Left forelimb (tissue), 1 donor: ENCODE measurements at regions not wholly inside any gene's neighbourhood (a gene's known extent, or its start where the extent isn't known, plus 50 kb on each side); places are given as distances from the start of the nearest gene placed in this dataset.
A peak's percentile ranks its signal among the peaks of the same experiment; 100 is the strongest.

Experiments
- DNase-seq: peaks from one replicate; pipeline ENCODE4 v3.0.0-alpha.2; 2018; ENCODE audit warnings: low spot score

DNA sequence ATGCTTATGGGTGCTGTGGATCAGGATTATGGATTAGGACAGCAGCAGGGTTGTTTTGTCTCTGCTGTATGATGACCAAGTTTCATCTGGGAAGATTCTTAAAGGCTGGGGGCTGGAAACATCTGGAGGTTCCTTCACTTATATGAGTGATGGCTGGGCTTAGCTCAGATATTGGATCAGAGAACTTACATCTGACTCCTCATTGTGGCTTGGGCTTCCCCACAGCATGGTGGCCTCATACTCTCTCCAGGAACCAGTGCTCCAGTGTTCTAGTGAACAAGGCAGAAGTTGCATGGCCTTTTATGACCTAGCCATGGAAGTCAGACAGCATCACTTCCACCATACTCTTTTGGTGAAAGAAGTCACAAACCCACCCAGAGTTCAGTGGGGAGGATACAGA is 336.1 kb upstream of the TBX3 start:
- no peak for DNase-seq

DNA sequence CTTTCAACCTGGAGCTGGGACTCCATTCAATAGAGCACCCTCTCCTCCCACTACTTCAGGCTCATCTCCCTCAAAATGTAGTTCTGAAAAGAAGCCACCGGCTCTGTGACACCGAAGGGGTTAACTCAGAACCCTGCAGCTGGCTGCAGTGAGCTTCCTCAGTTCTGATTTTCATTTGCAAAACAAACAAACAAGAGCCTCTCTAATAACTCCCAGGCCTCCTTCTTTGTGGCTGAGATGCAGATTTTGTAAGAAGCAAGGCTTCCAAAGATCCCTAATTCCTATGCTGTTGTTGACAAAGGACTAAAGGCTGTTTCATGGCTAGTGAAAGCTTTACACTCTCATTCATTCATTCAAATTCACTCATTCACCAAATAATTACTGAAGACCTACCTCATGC is 333.4 kb upstream of the TBX3 start:
- no peak for DNase-seq

DNA sequence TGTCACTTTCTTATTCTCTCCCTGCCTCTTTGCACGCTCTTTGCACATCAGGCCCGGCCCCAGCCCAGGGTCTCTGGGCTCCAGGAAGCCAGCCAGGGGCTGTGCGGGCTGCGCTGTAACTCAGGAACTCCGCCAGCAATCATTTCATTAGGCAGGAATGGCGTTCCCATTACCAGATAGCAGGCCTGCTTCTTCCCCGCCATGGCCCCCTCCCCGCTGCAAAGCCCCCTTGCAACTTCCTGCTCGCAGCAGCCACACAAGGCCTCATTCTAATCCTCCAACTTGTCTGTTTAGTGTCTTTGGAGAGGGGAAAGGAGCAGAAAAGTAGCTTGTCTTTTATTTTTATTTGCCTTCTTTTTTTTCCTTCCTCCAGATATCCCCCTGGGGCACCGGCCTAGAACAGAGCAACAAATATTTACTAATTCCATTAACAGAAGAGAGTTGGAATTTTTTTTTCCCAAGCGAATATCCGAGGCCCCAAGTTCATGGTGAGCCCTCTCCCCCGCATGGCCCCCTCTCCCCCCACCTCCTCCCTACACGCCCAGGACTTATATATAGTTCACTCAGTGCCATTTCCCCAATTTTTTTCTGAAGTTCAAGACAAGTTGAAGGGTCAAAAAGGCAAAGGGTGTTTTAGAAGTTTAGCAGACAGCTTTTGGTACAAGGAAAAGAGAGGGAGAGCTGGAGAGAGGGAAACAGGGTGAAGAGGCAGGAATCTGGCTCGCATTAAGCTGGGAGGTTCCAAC is 329.4 kb upstream of the TBX3 start:
- DNase-seq: peak; percentile 74

DNA sequence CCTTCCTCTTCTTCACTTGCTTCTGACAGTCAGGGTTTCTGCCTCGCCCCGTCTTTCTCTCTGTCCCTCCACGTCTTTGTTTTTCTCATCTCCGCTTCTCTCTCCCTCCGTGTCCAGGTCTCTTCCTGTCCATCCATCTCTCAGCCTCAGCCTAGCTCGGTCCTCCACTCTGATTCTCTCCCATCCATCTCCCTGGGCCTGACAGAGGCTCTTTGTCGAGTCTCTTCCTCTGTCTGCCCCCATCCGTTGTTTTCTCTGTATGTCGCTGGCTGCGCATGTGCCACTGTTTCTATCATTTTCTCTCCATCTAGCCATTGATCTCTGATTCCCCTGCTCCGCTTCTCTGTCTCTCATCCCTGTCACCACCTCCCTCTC is 328.9 kb upstream of the TBX3 start:
- DNase-seq: no peak

DNA sequence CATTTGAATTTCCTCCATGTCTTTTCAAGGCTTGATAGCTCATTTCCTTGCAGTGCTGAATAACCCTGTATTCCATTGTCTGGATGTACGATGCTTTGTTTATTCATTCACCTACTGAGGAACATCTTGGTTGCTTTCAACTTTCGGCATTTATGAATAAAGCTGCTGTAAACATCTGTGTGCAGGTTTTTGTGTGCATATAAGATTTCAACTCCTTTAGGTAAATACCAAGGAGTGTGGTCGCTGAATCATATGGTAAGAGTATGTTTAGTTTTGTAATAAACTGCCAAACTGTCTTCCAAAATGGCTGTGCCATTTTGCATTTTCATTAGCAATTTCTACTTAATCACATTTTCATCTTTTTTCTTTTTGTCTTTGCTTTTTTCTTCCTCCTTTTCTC is 327.7 kb upstream of the TBX3 start:
- DNase-seq: no peak

DNA sequence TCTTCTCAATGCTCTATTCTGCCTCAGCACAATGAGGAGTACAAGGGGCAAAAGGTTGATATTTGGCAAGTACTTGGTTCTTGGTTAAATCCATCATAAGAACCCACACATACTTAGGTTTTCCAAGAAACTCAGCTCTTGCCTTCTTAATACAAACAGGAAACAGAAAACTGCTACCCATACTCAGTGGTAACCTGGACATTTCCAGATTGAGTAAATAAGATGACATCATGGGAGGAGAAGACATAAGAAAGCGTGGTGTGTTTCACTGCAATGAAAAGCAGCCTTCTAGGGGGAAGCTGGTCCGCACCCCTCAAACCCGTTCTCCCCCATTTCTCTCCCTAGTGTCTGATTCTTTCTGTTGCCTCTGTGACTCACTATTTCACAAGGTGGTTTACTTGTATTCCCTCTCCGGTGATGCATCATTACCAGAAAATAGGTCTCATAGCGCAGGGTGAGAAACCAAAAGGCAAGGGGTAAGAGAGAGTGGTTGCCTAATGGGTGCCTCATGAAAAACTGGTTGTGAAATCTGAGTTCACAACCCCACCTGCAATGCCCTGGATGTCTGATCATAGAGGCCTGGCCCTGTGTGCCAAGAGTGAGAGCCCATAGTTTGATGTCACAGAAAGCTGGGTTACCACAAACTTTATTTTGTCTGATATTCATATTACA is 326.5 kb upstream of the TBX3 start:
- DNase-seq: no peak

DNA sequence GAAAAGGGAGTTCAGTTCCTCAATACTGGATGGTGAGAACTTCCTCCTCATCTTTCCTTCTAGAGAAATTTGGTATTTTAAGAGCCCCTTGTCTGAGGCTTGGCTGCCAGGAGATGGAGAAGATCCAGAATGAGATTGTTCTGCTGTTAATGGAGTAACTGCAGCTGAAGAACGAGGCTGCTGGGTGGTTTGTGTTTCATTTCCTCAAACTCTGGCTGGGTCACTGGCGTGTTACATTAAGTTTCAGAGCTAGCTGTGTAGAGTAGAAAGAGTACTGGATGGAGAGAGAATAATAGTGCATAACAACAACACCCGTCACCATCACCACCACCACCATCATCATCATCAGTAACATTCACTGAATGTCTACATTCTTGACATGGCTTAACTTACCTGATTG is 325.0 kb upstream of the TBX3 start:
- no peak for DNase-seq

DNA sequence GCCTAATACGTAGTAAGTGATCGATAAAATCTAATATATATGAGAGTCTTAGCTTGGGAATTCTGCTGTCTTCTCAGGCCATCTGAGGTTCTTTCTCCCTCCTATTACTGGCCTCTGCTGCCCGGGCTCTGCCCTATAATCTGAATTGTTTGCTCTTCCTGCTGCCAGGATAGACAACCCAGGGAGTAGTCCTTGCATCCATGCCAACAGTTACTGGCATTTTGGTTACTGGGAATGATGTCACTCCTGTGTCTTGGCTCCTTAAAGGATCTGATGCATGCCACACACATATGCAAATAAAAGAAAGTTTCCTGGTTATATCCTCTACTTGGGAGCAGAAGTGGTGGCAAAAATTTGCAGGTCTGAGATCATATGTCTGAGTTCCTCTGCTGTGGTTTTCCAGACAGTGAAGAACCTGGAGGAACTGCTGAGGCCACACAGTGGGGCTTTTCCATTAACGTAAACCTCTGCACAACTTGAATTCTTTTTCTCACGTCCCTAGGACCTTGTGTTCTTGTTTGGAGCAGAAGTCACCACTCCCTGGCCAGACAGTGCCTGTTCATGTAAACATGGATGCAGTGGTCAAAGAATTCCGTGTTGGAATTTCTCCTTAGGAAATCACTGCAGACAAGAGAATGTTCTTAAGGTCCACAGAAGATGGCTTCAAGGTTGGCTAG is 320.6 kb upstream of the TBX3 start:
- DNase-seq: no peak

DNA sequence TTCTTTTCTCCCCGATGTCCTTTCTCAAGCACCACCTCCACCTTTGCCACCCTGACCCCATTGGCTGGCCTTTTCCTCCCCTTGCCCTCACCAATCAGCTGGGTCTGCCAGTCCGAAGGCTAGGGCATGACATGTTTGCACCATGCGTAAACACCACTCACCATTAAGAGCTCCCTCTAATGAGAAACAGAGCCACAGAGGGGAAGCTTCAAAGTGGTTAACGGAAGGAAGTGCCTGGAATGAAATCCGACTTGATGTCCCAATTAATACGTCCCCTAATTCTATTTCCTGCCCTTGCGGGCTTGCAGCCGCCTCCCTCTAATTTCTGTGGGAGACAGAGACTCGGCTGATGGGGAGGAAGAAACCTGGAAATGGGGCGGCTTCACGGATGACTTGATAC is 318.5 kb upstream of the TBX3 start:
- no peak for DNase-seq

DNA sequence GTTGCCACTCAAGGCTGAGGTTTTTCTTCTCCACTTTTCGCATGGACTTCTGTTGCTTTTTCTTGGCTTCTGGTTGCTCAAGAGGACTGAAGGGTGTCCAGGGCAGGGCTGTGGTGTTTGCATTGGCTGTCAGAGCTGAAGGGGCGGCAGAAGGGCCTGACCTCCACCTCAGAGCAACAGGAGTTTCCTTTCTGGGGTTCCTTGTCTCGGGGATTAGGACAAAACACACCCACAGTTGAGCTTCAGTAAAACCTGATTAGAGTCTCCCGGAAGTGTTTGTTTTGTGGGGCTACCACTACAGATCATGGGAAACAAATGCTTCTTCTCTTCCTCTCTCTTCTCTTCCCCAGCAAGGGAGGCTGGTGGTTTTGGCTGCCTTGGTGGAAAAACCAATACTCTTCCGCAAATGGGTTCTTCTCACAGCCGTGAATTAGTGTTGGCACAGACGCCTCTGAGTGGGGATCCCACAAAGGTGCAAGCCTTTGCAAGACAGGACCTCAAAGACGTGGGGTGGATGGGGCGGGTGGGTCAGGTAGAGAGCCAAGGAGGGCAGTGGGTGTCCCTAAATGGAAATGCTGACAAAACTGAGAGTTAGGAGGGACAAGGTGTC is 317.7 kb upstream of the TBX3 start:
- no peak for DNase-seq

DNA sequence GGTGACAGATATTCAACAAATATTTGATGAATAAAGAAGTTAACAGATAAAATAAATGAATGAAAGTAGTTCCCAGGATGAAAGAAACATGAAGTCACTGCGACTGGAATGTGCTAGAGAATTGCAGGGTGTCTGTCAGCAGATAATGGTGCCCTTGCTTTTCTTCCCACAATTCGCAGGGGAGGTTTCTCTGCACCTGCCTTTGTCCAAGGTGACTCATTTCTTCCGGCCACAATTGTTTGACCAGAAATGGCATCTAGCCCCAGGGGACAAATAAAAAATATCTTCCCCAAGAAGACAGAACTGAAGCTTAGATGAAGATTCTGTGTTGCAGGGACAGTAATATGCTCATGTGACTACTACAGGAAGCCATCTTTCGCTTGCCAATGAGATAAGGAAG is 316.1 kb upstream of the TBX3 start:
- DNase-seq: no peak

DNA sequence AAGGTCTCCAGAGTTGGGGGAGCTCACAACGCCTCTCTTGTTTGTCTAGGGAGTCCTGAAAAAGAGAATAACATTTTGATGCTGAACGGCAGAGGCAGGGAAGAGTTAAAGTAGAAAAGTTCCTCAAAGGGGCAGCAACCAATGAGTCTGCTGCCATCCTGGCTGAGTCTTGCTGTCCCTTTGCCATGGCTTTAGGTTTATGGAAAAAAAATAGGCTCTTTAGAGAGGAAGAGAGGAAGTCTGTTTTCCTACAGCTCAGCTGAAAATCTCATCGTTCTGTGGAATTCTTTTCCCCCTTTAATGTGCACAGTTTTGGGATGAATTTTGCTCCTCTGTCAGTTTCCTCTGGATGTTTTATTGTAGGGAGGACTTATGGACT is 314.8 kb upstream of the TBX3 start:
- no peak for DNase-seq

DNA sequence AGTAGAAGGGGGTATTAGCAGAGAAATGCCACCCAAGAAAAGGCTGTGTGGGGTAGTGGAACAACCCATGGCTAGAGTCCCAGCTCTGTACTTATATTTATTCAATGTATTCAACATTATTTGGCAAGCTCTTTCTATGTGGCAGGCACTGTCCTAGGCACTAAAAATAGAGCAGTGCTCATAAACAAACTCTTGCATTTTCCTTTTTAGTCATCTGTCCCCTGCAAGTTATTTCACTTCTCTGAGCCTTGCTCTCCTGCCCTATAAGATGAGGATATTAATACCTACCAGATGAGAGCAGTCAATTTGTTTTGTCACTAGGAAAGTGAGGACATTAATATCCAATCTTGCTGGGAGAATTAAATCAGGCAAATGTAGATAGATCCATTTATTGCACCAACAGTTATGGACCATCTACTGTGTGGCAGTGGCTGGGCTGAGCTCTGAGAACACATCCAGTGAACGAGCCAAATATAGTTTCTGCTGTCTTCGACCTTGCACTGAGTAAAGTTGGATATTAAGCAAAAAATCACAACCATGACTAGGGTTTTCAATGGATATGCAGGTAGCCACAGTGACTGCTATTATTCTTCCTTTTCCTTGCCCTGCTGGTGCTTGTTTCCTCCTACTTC is 314.3 kb upstream of the TBX3 start:
- DNase-seq: no peak

DNA sequence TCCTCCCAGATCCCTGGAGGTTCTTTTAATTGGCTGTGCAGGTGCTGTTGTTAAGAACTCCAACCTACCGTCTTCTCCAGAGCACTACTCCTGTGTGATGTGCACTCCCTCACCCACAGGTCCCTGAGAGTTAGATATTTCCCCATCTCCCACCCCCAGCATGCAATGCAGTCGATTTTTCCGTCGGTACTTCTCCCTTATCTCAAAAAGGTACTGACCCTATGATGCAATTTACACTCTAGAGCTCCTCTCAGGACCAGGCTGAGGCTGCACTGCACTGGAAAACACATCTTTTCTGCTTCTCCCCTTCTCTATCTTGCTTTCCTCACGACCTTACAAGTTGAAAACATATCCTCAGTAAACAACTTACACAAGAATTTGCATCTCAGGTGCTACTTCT is 312.4 kb upstream of the TBX3 start:
- no peak for DNase-seq

DNA sequence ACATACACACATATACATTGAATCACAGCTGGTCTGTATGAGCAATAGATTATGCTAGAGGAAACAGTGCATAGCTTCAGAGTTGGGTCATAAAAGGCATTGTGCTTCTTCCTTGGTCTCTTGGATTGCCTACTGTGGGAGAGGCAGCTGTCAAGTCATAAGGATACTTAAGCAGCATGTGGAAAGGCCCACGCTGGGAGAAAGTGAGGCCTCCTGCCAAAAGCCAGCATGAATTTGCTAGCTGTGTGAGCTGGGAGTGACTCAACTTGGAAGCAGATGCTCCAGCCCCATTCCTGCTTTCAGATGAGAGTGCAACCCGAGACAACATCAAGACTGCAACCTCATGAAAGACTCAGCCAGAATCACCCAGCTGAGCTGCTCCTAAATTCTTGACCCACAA is 311.9 kb upstream of the TBX3 start:
- no peak for DNase-seq

DNA sequence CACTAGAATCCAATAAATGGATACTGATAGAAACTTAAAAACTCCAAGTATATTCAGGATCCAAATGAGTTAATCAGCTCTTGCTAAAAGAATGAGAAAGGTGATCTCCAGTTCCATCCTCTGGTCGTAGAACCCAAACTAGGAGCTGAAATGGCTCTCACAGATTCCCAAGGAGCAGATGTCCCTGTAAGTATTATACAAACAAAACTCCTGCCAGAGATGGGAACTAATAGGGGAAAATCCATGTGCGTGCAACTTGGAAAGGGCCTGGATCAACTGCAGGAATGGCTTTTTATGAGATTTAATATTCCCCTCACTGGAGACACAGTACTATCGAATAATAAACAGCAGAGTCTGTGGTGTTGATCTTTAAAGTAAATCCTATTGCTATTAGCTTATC is 309.2 kb upstream of the TBX3 start:
- no peak for DNase-seq

DNA sequence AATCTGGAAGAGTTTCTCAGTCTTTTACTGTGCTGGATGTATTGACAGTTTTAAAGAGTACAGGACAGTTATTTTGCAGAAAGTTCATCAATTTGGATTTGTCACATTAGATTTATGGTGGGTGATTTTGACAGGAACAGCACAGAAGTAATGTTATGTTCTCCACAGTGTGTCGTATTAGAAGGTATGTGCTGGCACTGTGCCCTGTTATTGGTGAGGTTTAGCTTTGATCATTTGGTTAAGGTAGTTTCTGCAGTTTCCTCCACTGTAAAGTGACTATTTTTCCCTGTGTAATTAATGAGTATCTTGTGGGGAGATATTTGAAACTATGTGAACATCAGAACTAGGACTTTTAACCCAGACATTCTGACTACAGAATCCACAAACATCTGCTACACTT is 308.5 kb upstream of the TBX3 start:
- no peak for DNase-seq

DNA sequence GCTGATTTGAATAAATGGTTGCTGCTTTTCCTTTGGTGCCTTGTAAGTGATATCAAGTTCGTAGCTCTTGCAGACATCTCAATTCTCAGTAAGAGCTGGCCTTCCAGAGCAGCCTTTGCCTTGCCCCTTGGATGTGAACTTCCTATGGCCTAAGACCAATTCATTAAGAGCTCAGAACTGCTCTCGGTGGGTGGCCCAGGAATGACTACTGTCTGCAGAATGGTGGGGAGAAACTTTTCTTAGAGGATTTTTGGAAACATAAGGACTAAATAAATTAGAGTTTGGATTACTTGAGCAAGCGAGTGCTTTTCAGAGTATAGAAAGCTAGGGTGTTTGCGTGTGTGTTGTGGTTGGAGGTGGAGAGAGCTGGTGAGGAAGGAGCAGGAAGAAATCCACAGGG is 306.4 kb upstream of the TBX3 start:
- DNase-seq: no peak

DNA sequence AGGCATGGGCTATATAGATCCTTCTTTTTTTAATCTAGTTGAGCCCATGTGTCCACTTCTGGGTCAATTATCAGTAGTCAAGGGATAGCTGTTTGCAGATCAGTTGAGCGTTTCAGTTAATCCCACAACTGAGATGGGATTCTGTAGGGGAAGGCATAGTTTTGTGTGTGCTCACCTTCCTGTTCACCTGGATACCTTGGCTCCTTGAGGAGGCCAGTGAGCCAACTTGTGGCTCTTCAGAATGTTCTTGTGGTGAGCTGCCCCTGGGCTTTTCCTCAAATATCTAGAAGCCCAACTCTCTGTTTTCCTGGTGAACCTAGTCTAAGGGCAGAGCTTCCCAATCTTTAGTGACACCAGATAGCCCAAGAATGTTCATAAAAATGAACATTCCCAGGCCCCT is 302.9 kb upstream of the TBX3 start:
- DNase-seq: no peak

DNA sequence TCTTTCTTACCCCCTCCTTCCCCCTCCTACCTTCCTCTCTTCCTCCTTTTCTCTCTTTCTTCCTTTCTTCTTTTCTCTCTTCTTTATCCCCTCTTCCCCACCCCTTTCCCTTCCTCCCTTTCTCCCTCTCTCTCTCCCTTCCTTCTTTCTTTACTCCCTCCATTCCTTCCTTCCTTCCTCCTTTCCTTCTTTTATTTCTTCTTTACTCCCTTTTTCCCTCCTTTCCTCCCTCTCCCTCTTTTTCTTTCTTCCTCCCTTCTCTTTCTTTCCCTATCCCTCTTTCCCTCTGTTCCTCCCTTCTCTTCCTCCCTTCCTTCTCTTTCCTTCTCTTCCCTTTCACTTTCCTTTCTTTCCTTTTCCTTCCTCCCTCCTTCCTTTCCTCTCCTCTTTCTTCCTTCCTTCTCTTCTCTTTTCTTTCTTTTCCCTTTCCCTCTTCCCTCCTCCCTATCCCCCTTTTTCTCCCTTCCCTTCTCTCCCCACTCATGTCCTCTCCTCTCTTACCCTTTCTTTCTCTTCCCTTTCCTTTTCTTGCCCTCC is 302.3 kb upstream of the TBX3 start:
- DNase-seq: no peak

DNA sequence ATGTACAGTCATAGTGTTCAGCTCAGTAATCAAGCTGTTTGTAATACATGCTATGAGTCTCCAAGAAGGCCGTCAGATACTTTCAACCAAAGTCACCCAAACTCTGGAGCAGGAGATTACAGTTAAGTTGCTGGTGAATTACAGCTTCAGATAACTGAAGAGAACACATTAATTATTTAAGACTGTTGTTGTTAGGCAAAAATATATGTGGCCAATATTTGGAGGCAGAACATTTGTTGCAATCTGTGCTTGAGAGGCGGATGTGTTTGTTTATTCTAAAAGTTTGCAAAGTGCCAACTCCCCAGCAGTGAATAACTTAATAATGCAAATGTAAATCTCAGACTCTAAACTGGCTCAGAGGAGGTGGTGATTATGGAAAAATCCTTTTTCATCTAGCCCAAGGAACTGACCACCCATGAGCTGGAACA is 300.7 kb upstream of the TBX3 start:
- DNase-seq: no peak

DNA sequence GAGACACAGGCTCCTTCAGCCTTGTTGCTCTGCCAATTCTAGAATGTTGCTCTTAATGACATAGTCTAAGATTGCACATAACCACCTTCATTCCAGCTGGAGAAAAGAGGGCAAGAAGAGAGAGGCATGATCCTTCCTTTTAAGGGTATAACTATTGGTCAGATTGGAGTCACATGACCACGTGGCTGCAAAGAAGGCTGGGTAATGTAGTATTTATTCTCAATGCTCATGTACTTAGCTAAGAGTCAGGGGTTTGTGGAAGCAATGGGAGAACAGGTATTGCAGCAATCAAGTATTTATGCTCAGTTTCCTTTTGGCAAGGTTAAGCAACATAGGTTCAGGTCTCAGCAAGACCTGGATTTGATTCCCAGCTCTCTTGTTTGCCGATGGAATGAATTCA is 298.8 kb upstream of the TBX3 start:
- no peak for DNase-seq
